ENCODE measurements at regions not wholly inside any gene's neighbourhood (a gene's known extent, or its start where the extent isn't known, plus 50 kb on each side); places are given as distances from the start of the nearest gene placed in this dataset.

GRCh38 chr2:187233811-187234210 is 214.2 kb downstream of the CALCRL start:
- Histone ChIP-seq H3K9me3 (no peaks in the 10 kb centered on the region), H3K27ac (no peak overlapping the region), H3K36me3 (no peaks in the 10 kb centered on the region), H3K27me3 (no peaks in the 10 kb centered on the region), H3K4me1 (no peaks in the 10 kb centered on the region), H3K4me3 (no peak overlapping the region)
- TF ChIP-seq CTCF (IDR thresholded peaks at IDR 0.05), result no peak
- TF ChIP-seq POLR2A (IDR thresholded peaks at IDR 0.05), result no peak
- intact Hi-C loops (cut with DNase I), result no loop called here
- 75 to 76% methylated on average over 2 of the region's 2 CpGs for WGBS, 2 donors
- DNase-seq, result no peak

- Histone ChIP-seq H3K27ac (no peak overlapping the region), H3K9me3 (no peaks in the 10 kb centered on the region), H3K36me3 (no peaks in the 10 kb centered on the region), H3K27me3 (no peaks in the 10 kb centered on the region), H3K4me1 (no peaks in the 10 kb centered on the region), H3K4me3 (no peak overlapping the region)
- DNase-seq, result no peak
- intact Hi-C loops (cut with DNase I), result no loop called here
- TF ChIP-seq POLR2A (IDR thresholded peaks at IDR 0.05), result no peak
- TF ChIP-seq CTCF (IDR thresholded peaks at IDR 0.05), result no peak
- 53 to 69% methylated on average over 1 of the region's 1 CpG for WGBS, 2 donors
These were observed 215.3 kb downstream of the CALCRL start for GRCh38 chr2:187232749-187233148.

GRCh38 chr2:187230088-187230487 is 218.0 kb downstream of the CALCRL start:
- TF ChIP-seq POLR2A (IDR thresholded peaks at IDR 0.05) (no peak), CTCF (IDR thresholded peaks at IDR 0.05) (no peak)
- Histone ChIP-seq H3K4me1 (no peaks in the 10 kb centered on the region), H3K27ac (no peak overlapping the region), H3K9me3 (no peaks in the 10 kb centered on the region), H3K4me3 (no peak overlapping the region), H3K27me3 (no peaks in the 10 kb centered on the region), H3K36me3 (no peaks in the 10 kb centered on the region)
- 77 to 89% methylated on average over 3 of the region's 3 CpGs for WGBS, 2 donors
- intact Hi-C loops (cut with DNase I), result no loop called here
- no peak for DNase-seq

GRCh38 chr2:187228986-187229385 is 219.1 kb downstream of the CALCRL start:
- Histone ChIP-seq H3K27ac (no peak overlapping the region), H3K4me3 (no peak overlapping the region), H3K36me3 (no peaks in the 10 kb centered on the region), H3K27me3 (no peaks in the 10 kb centered on the region), H3K4me1 (no peaks in the 10 kb centered on the region), H3K9me3 (no peaks in the 10 kb centered on the region)
- DNase-seq, result no peak
- intact Hi-C loops (cut with DNase I), result no loop called here
- TF ChIP-seq CTCF (IDR thresholded peaks at IDR 0.05), result no peak
- no peak for TF ChIP-seq POLR2A (IDR thresholded peaks at IDR 0.05)
- WGBS, 2 donors, result 32 to 58% methylated on average over 1 of the region's 1 CpG

GRCh38 chr2:187224989-187225388 is 223.1 kb downstream of the CALCRL start:
- H3K4me1 ChIP-seq, result no peaks in the 10 kb centered on the region
- no peak for TF ChIP-seq CTCF (IDR thresholded peaks at IDR 0.05)
- no peak for TF ChIP-seq POLR2A (IDR thresholded peaks at IDR 0.05)
- 87 to 92% methylated on average over 3 of the region's 3 CpGs for WGBS, 2 donors
- H3K36me3 ChIP-seq, result no peaks in the 10 kb centered on the region
- no peaks in the 10 kb centered on the region for H3K27me3 ChIP-seq
- no peak for DNase-seq
- H3K27ac ChIP-seq, result no peak overlapping the region
- H3K4me3 ChIP-seq, result no peak overlapping the region
- intact Hi-C loops (cut with DNase I), result no loop called here
- no peaks in the 10 kb centered on the region for H3K9me3 ChIP-seq
